Neural progenitor cell (in vitro differentiated cells): ENCODE measurements at regions not wholly inside any gene's neighbourhood (a gene's known extent, or its start where the extent isn't known, plus 50 kb on each side); places are given as distances from the start of the nearest gene placed in this dataset.

Source experiments
- DNase-seq: peaks from one replicate; pipeline ENCODE4 v3.0.0-alpha.2; 2016; ENCODE audit warnings: low spot score
- H2AFZ ChIP-seq: fragments of 200-600 bp; sonication (generic); replicated peaks from 2 replicates; pipeline ENCODE4 v1.6.1; 2016; ENCODE audit warnings: antibody characterized with exemption
- H3F3A ChIP-seq: fragments of 200-600 bp; sonication (generic); 2 replicates; pipeline ENCODE4 v1.6.1; 2016; ENCODE audit warnings: antibody characterized with exemption, low read depth
- H3K27ac ChIP-seq: fragments of 200-600 bp; sonication (generic); 2 replicates; pipeline ENCODE4 v1.5.1; 2016; ENCODE audit warnings: mild to moderate bottlenecking
- H3K27me3 ChIP-seq: fragments of 200-600 bp; sonication (generic); 2 replicates; pipeline ENCODE4 v1.6.1; 2016; ENCODE audit warnings: mild to moderate bottlenecking, moderate library complexity
- H3K36me3 ChIP-seq: fragments of 200-600 bp; sonication (generic); 2 replicates; pipeline ENCODE4 v1.5.1; 2016
- H3K4me1 ChIP-seq: fragments of 200-600 bp; sonication (generic); 2 replicates; pipeline ENCODE4 v1.6.1; 2016; ENCODE audit warnings: mixed run types
- H3K4me2 ChIP-seq: fragments of 200-600 bp; sonication (generic); 2 replicates; pipeline ENCODE4 v1.6.1; 2016
- H3K4me3 ChIP-seq: fragments of 200-600 bp; sonication (generic); 2 replicates; pipeline ENCODE4 v1.5.1; 2016
- H3K79me2 ChIP-seq: fragments of 200-600 bp; sonication (generic); 2 replicates; pipeline ENCODE4 v1.6.1; 2016; ENCODE audit warnings: low read depth
- H3K9ac ChIP-seq: fragments of 200-600 bp; sonication (generic); 2 replicates; pipeline ENCODE4 v1.6.1; 2016
- H3K9me3 ChIP-seq: fragments of 200-600 bp; sonication (generic); 2 replicates; pipeline ENCODE4 v1.5.1; 2016; ENCODE audit warnings: low read depth
- H4K20me1 ChIP-seq: fragments of 200-600 bp; sonication (generic); 2 replicates; pipeline ENCODE4 v1.6.1; 2016; ENCODE audit warnings: low read depth
- H3K27ac Mint-ChIP-seq: 3 replicates; pipeline ENCODE4 v1.8.0; 2021; ENCODE audit warnings: mixed read lengths
- H3K27me3 Mint-ChIP-seq: 2 replicates; pipeline ENCODE4 v1.8.0; 2022; ENCODE audit warnings: low read depth, mild to moderate bottlenecking, inconsistent platforms, moderate library complexity, mixed read lengths; ENCODE audit not compliant: insufficient read depth
- H3K36me3 Mint-ChIP-seq: 3 replicates; pipeline ENCODE4 v1.8.0; 2021; ENCODE audit warnings: mixed read lengths
- H3K4me1 Mint-ChIP-seq: 3 replicates; pipeline ENCODE4 v1.8.0; 2021; ENCODE audit warnings: mixed read lengths
- H3K4me3 Mint-ChIP-seq: 3 replicates; pipeline ENCODE4 v1.8.0; 2021; ENCODE audit warnings: mild to moderate bottlenecking, moderate library complexity, mixed read lengths
- H3K9me3 Mint-ChIP-seq: 3 replicates; pipeline ENCODE4 v1.8.0; 2020; ENCODE audit warnings: mixed read lengths
- EZH2 ChIP-seq: fragments of 200-600 bp; sonication (generic); IDR thresholded peaks from 2 replicates; pipeline ENCODE4 v1.6.1; 2017; ENCODE audit warnings: antibody characterized with exemption, mild to moderate bottlenecking, moderate library complexity
- EZH2phosphoT487 ChIP-seq: fragments of 200-600 bp; sonication (generic); IDR thresholded peaks from 2 replicates; pipeline ENCODE4 v1.6.1; 2017; ENCODE audit warnings: antibody characterized with exemption
- TF ChIP-seq, protein P1 (sequence below): fragments of 200-600 bp; sonication (generic); IDR thresholded peaks from 2 replicates; pipeline ENCODE4 v1.5.1; 2017; ENCODE audit warnings: antibody characterized with exemption, mild to moderate bottlenecking

- TF ChIP-seq, protein P1, sequence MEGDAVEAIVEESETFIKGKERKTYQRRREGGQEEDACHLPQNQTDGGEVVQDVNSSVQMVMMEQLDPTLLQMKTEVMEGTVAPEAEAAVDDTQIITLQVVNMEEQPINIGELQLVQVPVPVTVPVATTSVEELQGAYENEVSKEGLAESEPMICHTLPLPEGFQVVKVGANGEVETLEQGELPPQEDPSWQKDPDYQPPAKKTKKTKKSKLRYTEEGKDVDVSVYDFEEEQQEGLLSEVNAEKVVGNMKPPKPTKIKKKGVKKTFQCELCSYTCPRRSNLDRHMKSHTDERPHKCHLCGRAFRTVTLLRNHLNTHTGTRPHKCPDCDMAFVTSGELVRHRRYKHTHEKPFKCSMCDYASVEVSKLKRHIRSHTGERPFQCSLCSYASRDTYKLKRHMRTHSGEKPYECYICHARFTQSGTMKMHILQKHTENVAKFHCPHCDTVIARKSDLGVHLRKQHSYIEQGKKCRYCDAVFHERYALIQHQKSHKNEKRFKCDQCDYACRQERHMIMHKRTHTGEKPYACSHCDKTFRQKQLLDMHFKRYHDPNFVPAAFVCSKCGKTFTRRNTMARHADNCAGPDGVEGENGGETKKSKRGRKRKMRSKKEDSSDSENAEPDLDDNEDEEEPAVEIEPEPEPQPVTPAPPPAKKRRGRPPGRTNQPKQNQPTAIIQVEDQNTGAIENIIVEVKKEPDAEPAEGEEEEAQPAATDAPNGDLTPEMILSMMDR, result no peak
- TF ChIP-seq EZH2phosphoT487 (no peak), EZH2 (no peak)
- Histone ChIP-seq H3K27ac (no peak overlapping the region), H3K9ac (no peak overlapping the region), H3K79me2 (no peaks in the 10 kb centered on the region), H3K9me3 (no peaks in the 10 kb centered on the region), H3K36me3 (no peaks in the 10 kb centered on the region), H3K4me3 (no peak overlapping the region), H3K4me2 (no peak overlapping the region), H2AFZ (no peak overlapping the region), H3K4me1 (no peaks in the 10 kb centered on the region), H4K20me1 (no peaks in the 10 kb centered on the region), H3F3A (no peaks in the 10 kb centered on the region), H3K27me3 (no peaks in the 10 kb centered on the region)
- H3K4me3 Mint-ChIP-seq, result no peak overlapping the region
- H3K4me1 Mint-ChIP-seq, result peaks cover 5% of the 10 kb centered on the region
- DNase-seq, result no peak
- H3K9me3 Mint-ChIP-seq, result no peaks in the 10 kb centered on the region
- H3K36me3 Mint-ChIP-seq, result no peaks in the 10 kb centered on the region
- no peak overlapping the region for H3K27ac Mint-ChIP-seq
- H3K27me3 Mint-ChIP-seq, result no peaks in the 10 kb centered on the region
These were observed 138.9 kb upstream of the SLC7A14 start for GRCh38 chr3:170724599-170725280.

GRCh38 chr3:170723241-170723640 lies 137.4 kb upstream of the SLC7A14 start:
- Mint-ChIP-seq H3K27ac (no peak overlapping the region), H3K4me3 (no peak overlapping the region), H3K27me3 (peaks cover 2% of the 10 kb centered on the region), H3K4me1 (peaks cover 5% of the 10 kb centered on the region), H3K36me3 (no peaks in the 10 kb centered on the region), H3K9me3 (no peaks in the 10 kb centered on the region)
- no peak overlapping the region for H3K4me3 ChIP-seq
- H3K36me3 ChIP-seq, result no peaks in the 10 kb centered on the region
- TF ChIP-seq EZH2 (no peak), EZH2phosphoT487 (no peak)
- TF ChIP-seq, protein P1, result no peak
- no peak for DNase-seq
- H3K27ac ChIP-seq, result no peak overlapping the region
- H2AFZ ChIP-seq, result no peak overlapping the region
- no peaks in the 10 kb centered on the region for H3K27me3 ChIP-seq
- no peaks in the 10 kb centered on the region for H3F3A ChIP-seq
- H3K79me2 ChIP-seq, result no peaks in the 10 kb centered on the region
- H3K4me1 ChIP-seq, result no peaks in the 10 kb centered on the region
- no peak overlapping the region for H3K4me2 ChIP-seq
- no peak overlapping the region for H3K9ac ChIP-seq
- no peaks in the 10 kb centered on the region for H4K20me1 ChIP-seq
- no peaks in the 10 kb centered on the region for H3K9me3 ChIP-seq

DNA sequence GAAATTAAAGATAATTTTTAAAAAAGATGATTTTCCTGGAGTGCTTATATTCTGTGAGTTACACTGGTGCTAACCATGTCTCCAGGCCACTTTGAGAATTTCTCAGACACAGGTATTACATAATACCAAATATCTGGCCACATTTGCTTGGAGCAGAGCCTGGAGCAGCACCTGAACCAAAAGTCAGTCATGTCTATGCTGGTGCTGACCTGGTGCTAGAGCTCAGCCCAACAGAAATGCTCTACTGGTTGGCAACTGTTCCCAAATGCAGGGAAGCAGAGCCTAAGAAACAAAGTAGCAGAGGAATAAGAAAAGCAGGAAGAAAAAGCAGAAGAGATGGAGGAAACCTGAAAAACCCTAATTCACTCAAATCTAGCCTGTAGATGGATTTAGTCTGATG lies 135.7 kb upstream of the SLC7A14 start:
- H3K4me2 ChIP-seq, result no peak overlapping the region
- peaks cover 5% of the 10 kb centered on the region for H3K4me1 Mint-ChIP-seq
- H3K27ac Mint-ChIP-seq, result no peak overlapping the region
- H3K9me3 ChIP-seq, result no peaks in the 10 kb centered on the region
- no peak overlapping the region for H3K9ac ChIP-seq
- H2AFZ ChIP-seq, result no peak overlapping the region
- no peak overlapping the region for H3K4me3 ChIP-seq
- no peaks in the 10 kb centered on the region for H4K20me1 ChIP-seq
- no peaks in the 10 kb centered on the region for H3K27me3 ChIP-seq
- TF ChIP-seq EZH2phosphoT487, result no peak
- TF ChIP-seq, protein P1, result no peak
- TF ChIP-seq EZH2, result no peak
- no peaks in the 10 kb centered on the region for H3K79me2 ChIP-seq
- no peaks in the 10 kb centered on the region for H3K36me3 Mint-ChIP-seq
- DNase-seq, result no peak
- H3K9me3 Mint-ChIP-seq, result no peaks in the 10 kb centered on the region
- peaks cover 2% of the 10 kb centered on the region for H3K27me3 Mint-ChIP-seq
- no peak overlapping the region for H3K4me3 Mint-ChIP-seq
- H3K4me1 ChIP-seq, result no peaks in the 10 kb centered on the region
- no peaks in the 10 kb centered on the region for H3F3A ChIP-seq
- H3K36me3 ChIP-seq, result no peaks in the 10 kb centered on the region
- no peak overlapping the region for H3K27ac ChIP-seq
